ENCODE measurements at regions not wholly inside any gene's neighbourhood (a gene's known extent, or its start where the extent isn't known, plus 50 kb on each side); places are given as distances from the start of the nearest gene placed in this dataset.

- Histone ChIP-seq H3K27ac (no peak overlapping the region), H3K4me3 (no peak overlapping the region), H3K27me3 (no peaks in the 10 kb centered on the region), H3K4me1 (no peaks in the 10 kb centered on the region), H3K9me3 (no peaks in the 10 kb centered on the region), H3K36me3 (no peaks in the 10 kb centered on the region)
- no peak for TF ChIP-seq POLR2A (IDR thresholded peaks at IDR 0.05)
- no peak for TF ChIP-seq POLR2AphosphoS5 (IDR thresholded peaks at IDR 0.05; ENCODE audit: insufficient read depth in 1 of 2, low read depth in 1 of 2)
- no peak for DNase-seq (ENCODE audit: extremely low spot score in 2 of 2)
- intact Hi-C loops (cut with DNase I), result no loop called here
Measured at GRCh38 chr10:84049645-84050011, 89.7 kb upstream of the GHITM start.

- H3K27me3 ChIP-seq, result no peaks in the 10 kb centered on the region
- no peaks in the 10 kb centered on the region for H3K9me3 ChIP-seq
- no peak overlapping the region for H3K27ac ChIP-seq
- no peaks in the 10 kb centered on the region for H3K36me3 ChIP-seq
- H3K4me3 ChIP-seq, result no peak overlapping the region
- H3K4me1 ChIP-seq, result no peaks in the 10 kb centered on the region
- intact Hi-C loops (cut with DNase I), result no loop called here
- no peak for TF ChIP-seq CTCF (IDR thresholded peaks at IDR 0.05)
- TF ChIP-seq POLR2AphosphoS5 (IDR thresholded peaks at IDR 0.05; ENCODE audit: insufficient read depth in 1 of 2, low read depth in 1 of 2), result no peak
- no peak for TF ChIP-seq POLR2A (IDR thresholded peaks at IDR 0.05)
- no peak for DNase-seq (ENCODE audit: extremely low spot score in 2 of 2)
Measured at GRCh38 chr10:84053626-84054025, 85.7 kb upstream of the GHITM start.

GRCh38 chr10:84054743-84055142, 84.6 kb upstream of the GHITM start:
- H3K4me3 ChIP-seq, result no peak overlapping the region
- no peak for DNase-seq (ENCODE audit: extremely low spot score in 2 of 2)
- no peaks in the 10 kb centered on the region for H3K27me3 ChIP-seq
- no peaks in the 10 kb centered on the region for H3K36me3 ChIP-seq
- TF ChIP-seq POLR2A (IDR thresholded peaks at IDR 0.05) (no peak), CTCF (IDR thresholded peaks at IDR 0.05) (no peak), POLR2AphosphoS5 (IDR thresholded peaks at IDR 0.05; ENCODE audit: insufficient read depth in 1 of 2, low read depth in 1 of 2) (no peak)
- H3K4me1 ChIP-seq, result no peaks in the 10 kb centered on the region
- intact Hi-C loops (cut with DNase I), result no loop called here
- no peaks in the 10 kb centered on the region for H3K9me3 ChIP-seq
- no peak overlapping the region for H3K27ac ChIP-seq

- no peaks in the 10 kb centered on the region for H3K36me3 ChIP-seq
- no peaks in the 10 kb centered on the region for H3K9me3 ChIP-seq
- no peak overlapping the region for H3K4me3 ChIP-seq
- H3K4me1 ChIP-seq, result no peaks in the 10 kb centered on the region
- no peak for DNase-seq (ENCODE audit: extremely low spot score in 2 of 2)
- H3K27ac ChIP-seq, result no peak overlapping the region
- no peaks in the 10 kb centered on the region for H3K27me3 ChIP-seq
- intact Hi-C loops (cut with DNase I), result no loop called here
- no peak for TF ChIP-seq POLR2AphosphoS5 (IDR thresholded peaks at IDR 0.05; ENCODE audit: insufficient read depth in 1 of 2, low read depth in 1 of 2)
- no peak for TF ChIP-seq POLR2A (IDR thresholded peaks at IDR 0.05)
- TF ChIP-seq CTCF (IDR thresholded peaks at IDR 0.05), result no peak
Measured at GRCh38 chr10:84059526-84059925, 79.8 kb upstream of the GHITM start.

GRCh38 chr10:84063440-84063839, 75.9 kb upstream of the GHITM start:
- H3K4me1 ChIP-seq, result no peaks in the 10 kb centered on the region
- no peaks in the 10 kb centered on the region for H3K9me3 ChIP-seq

More at GRCh38 chr10:84063440-84063839, 75.9 kb upstream of the GHITM start:
- DNase-seq (ENCODE audit: extremely low spot score in 2 of 2), result no peak
- Histone ChIP-seq H3K27ac (no peak overlapping the region), H3K27me3 (no peaks in the 10 kb centered on the region), H3K36me3 (no peaks in the 10 kb centered on the region), H3K4me3 (no peak overlapping the region)
- intact Hi-C loops (cut with DNase I), result no loop called here
- TF ChIP-seq CTCF (IDR thresholded peaks at IDR 0.05), result no peak
- TF ChIP-seq POLR2A (IDR thresholded peaks at IDR 0.05), result no peak
- TF ChIP-seq POLR2AphosphoS5 (IDR thresholded peaks at IDR 0.05; ENCODE audit: insufficient read depth in 1 of 2, low read depth in 1 of 2), result no peak

All from vagina (tissue), 2 donors.